NT2/D1 (cell line): ENCODE measurements at regions not wholly inside any gene's neighbourhood (a gene's known extent, or its start where the extent isn't known, plus 50 kb on each side); places are given as distances from the start of the nearest gene placed in this dataset.

Experiments
- SUZ12 ChIP-seq: IDR thresholded peaks from 2 replicates; pipeline ENCODE4 v1.6.1; 2011; ENCODE audit not compliant: insufficient read length, insufficient read depth; ENCODE audit errors: extremely low read depth
- YY1 ChIP-seq: IDR thresholded peaks from 2 replicates; pipeline ENCODE4 v1.6.1; 2011; ENCODE audit not compliant: insufficient read length, insufficient read depth

DNA sequence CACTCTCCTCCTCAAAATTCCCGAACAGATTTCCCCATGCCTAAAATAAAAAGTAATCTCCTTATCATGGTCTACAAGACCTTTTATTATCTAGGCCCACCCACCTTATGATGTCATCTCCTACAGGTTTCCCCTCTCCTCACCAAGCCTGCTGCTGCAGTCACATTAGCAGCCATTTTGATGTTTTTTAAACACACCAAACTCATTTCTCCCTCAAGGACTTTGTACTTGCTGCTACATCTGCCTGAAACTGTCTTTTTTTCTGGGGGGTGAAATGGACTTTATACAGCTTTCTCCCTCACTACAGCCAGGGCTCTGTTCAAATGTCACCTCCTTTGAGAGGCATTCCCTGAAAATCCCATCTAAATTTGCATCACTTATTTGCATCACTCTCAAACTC is 90.2 kb upstream of the TAB3 start:
- no peak for TF ChIP-seq SUZ12
- no peak for TF ChIP-seq YY1
